ENCODE measurements at regions not wholly inside any gene's neighbourhood (a gene's known extent, or its start where the extent isn't known, plus 50 kb on each side); places are given as distances from the start of the nearest gene placed in this dataset.

DNA sequence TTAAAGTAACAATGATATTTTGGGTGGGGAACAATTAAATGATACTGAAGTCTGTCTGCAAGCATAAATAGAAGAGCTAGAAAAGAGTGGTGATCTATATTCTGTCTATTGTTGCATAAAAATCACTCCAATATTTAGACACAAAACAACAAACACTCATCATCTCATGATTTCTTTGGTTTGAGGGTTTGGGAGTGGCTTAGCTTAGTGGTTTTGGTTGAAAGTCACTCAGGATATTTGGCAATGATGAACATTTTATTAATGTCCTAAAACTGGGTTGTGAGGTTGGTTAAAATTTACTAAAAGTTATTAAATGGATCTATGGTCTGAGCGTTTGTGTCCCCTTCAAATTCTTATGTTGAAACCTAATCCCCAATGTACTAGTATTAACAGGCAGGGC, 54.7 kb upstream of the EGFR start:
- no peak for DNase-seq

DNA sequence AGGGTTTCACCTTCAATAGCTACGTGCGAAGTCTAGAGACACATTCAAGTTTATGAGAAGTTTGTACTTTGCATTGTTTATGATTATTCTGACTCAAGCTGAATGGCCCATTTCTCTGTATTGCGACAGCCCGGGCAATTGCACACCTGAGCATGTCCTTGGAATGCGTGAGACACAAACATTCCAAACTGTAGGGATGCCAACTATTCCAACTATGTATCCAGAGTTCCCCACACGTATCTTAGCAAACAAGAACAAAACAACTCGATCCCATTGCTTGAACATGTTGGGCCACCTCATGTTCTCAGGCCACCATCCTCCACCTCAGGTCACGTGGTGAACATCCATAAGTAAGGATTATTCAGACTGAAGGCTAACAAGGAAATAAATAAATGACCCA, 51.4 kb upstream of the EGFR start:
- DNase-seq = no peak

DNA sequence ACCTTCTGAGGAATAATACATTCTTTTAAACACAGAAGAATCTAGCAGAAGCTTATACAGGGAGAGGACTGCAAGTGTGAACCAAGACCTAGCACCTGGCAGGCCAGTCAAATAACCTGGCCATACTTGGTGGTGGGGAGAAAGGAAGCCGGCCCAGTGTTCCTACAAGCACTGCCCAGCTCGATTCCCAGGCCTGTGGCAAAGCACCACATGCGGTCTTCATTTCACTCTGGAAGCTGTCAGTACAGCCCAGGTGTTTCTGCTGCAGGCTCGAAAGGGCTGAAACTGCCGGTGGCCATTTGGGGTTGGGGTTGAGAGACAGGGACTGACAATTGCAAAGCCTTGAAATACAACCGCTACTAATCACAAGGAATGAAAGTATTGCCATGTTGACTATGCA, 50.8 kb upstream of the EGFR start:
- DNase-seq = no peak

Measured in NCI-H1436 (cell line).